Astrocyte of the spinal cord (primary cell): ENCODE measurements at regions not wholly inside any gene's neighbourhood (a gene's known extent, or its start where the extent isn't known, plus 50 kb on each side); places are given as distances from the start of the nearest gene placed in this dataset.

Experiments
- DNase-seq: peaks from one replicate; pipeline ENCODE4 v3.0.0; 2011; ENCODE audit warnings: low read depth, low spot score
- H3K4me3 ChIP-seq: 2 replicates; pipeline ENCODE4 v1.5.1; 2011; ENCODE audit warnings: low read depth, mild to moderate bottlenecking, low read length, moderate library complexity
- CTCF ChIP-seq: IDR thresholded peaks from 2 replicates; pipeline ENCODE4 v1.5.1; 2012; ENCODE audit warnings: low read depth, mild to moderate bottlenecking, low read length, inconsistent platforms
- in situ Hi-C: cut with HindIII; loops from 2 replicates; pipeline ENCODE4 v1.10.0; 2017; ENCODE audit warnings: low sequenced_read_pairs

- TF ChIP-seq CTCF: no peak
- in situ Hi-C loops: no loop called here
- no peak for DNase-seq
- H3K4me3 ChIP-seq: no peak overlapping the region
Measured at GRCh38 chr21:29242201-29242600, 56.5 kb upstream of the BACH1 start.

GRCh38 chr21:29243188-29243587, 55.5 kb upstream of the BACH1 start:
- no peak overlapping the region for H3K4me3 ChIP-seq
- in situ Hi-C loops: no loop called here
- TF ChIP-seq CTCF: no peak
- no peak for DNase-seq

- in situ Hi-C loops: no loop called here
Measured at GRCh38 chr21:29245104-29245643, 53.5 kb upstream of the BACH1 start.

GRCh38 chr21:29245863-29246262, 52.9 kb upstream of the BACH1 start:
- no peak for DNase-seq
- no peak overlapping the region for H3K4me3 ChIP-seq
- no peak for TF ChIP-seq CTCF
- in situ Hi-C loops: no loop called here

More at GRCh38 chr21:29245104-29245643, 53.5 kb upstream of the BACH1 start:
- no peak for TF ChIP-seq CTCF
- H3K4me3 ChIP-seq: no peak overlapping the region
- no peak for DNase-seq

GRCh38 chr21:29246614-29247013, 52.1 kb upstream of the BACH1 start:
- in situ Hi-C loops: no loop called here
- no peak for TF ChIP-seq CTCF
- no peak for DNase-seq
- no peak overlapping the region for H3K4me3 ChIP-seq

GRCh38 chr21:29248124-29248523, 50.6 kb upstream of the BACH1 start:
- no peak for TF ChIP-seq CTCF
- no peak for DNase-seq
- no peak overlapping the region for H3K4me3 ChIP-seq
- in situ Hi-C loops: no loop called here
